WI38 (cell line): ENCODE measurements at regions not wholly inside any gene's neighbourhood (a gene's known extent, or its start where the extent isn't known, plus 50 kb on each side); places are given as distances from the start of the nearest gene placed in this dataset.

Source experiments
- H3K4me3 ChIP-seq: 2 replicates; pipeline ENCODE4 v1.5.1; 2011; ENCODE audit warnings: low read depth, mild to moderate bottlenecking, control low read depth, low read length
- TF ChIP-seq, protein P1 (sequence below): IDR thresholded peaks from 2 replicates; pipeline ENCODE4 v1.5.1; 2012; ENCODE audit warnings: low read depth, mild to moderate bottlenecking, control low read depth, low read length

DNA sequence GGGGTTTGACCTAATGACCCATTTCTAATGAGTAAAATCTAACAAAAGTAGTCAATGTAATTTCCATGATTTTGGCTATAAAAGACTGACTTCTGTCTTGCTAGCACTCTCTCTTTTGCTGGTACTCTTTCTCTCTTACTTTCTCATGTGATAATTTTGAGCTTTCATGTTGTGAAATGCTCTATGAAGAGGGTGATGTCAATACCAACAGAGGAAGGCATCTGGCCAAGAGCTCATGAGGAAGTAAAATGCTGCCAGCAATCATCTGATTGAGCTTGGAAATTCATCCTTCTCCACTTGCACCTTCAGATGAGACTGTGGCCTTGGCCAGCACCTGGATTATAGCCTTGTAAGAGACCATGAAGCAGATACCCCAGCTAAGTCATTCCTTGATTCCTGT is 347.7 kb downstream of the HS3ST1 start:
- TF ChIP-seq, protein P1, sequence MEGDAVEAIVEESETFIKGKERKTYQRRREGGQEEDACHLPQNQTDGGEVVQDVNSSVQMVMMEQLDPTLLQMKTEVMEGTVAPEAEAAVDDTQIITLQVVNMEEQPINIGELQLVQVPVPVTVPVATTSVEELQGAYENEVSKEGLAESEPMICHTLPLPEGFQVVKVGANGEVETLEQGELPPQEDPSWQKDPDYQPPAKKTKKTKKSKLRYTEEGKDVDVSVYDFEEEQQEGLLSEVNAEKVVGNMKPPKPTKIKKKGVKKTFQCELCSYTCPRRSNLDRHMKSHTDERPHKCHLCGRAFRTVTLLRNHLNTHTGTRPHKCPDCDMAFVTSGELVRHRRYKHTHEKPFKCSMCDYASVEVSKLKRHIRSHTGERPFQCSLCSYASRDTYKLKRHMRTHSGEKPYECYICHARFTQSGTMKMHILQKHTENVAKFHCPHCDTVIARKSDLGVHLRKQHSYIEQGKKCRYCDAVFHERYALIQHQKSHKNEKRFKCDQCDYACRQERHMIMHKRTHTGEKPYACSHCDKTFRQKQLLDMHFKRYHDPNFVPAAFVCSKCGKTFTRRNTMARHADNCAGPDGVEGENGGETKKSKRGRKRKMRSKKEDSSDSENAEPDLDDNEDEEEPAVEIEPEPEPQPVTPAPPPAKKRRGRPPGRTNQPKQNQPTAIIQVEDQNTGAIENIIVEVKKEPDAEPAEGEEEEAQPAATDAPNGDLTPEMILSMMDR: no peak
- H3K4me3 ChIP-seq: no peak overlapping the region

DNA sequence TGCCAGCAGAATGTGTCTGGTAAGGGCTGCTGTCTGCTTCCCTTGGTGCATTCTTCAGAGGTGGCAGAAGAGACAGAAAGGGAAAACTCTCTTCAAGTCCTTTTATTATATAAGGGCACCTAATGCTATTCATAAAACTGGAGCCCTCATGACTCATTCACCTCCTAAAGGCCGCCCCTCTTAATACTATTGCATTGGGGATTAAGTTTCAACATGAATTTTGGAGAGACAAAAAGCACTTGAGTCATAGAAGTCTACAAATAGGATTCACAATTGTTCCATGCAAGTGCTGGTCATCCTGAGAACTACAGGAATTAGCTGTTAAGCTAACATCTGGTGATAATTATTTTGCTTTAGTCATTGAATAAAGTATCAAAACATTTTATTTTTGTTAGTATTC is 349.5 kb downstream of the HS3ST1 start:
- H3K4me3 ChIP-seq: no peak overlapping the region
- TF ChIP-seq, protein P1: no peak

GRCh38 chr4:11074581-11075241 is 354.0 kb downstream of the HS3ST1 start:
- TF ChIP-seq, protein P1: no peak
- no peak overlapping the region for H3K4me3 ChIP-seq

GRCh38 chr4:11073621-11074051 is 355.1 kb downstream of the HS3ST1 start:
- TF ChIP-seq, protein P1: no peak
- H3K4me3 ChIP-seq: no peak overlapping the region

- H3K4me3 ChIP-seq: no peak overlapping the region
- TF ChIP-seq, protein P1: no peak
These were observed 355.7 kb downstream of the HS3ST1 start for GRCh38 chr4:11072999-11073398.

- H3K4me3 ChIP-seq: no peak overlapping the region
- TF ChIP-seq, protein P1: no peak
These were observed 356.2 kb downstream of the HS3ST1 start for GRCh38 chr4:11072463-11072862.

- no peak overlapping the region for H3K4me3 ChIP-seq
- TF ChIP-seq, protein P1: no peak
These were observed 357.9 kb downstream of the HS3ST1 start for GRCh38 chr4:11070813-11071212.
